Daoy (cell line): ENCODE measurements at regions not wholly inside any gene's neighbourhood (a gene's known extent, or its start where the extent isn't known, plus 50 kb on each side); places are given as distances from the start of the nearest gene placed in this dataset.
"Not testable (repeated sequence)": the region's sequence is repeated elsewhere in the genome, so short reads cannot be mapped to it uniquely, and the experiment has no call there.

Experiments used
- DNase-seq: peaks from one replicate; pipeline ENCODE4 v3.0.0-alpha.2; 2015; ENCODE audit warnings: low read depth

GRCh38 chr3:107133891-107134290 lies 243.3 kb upstream of the CCDC54 start:
- no peak for DNase-seq

- no peak for DNase-seq
These were observed 235.1 kb upstream of the CCDC54 start for GRCh38 chr3:107142171-107142570.

- no peak for DNase-seq
These were observed 234.3 kb upstream of the CCDC54 start for GRCh38 chr3:107142786-107143575.

GRCh38 chr3:107150675-107151074 lies 226.6 kb upstream of the CCDC54 start:
- DNase-seq, result no peak

- no peak for DNase-seq
These were observed 223.3 kb upstream of the CCDC54 start for GRCh38 chr3:107153981-107154380.

GRCh38 chr3:107172411-107172810 lies 204.8 kb upstream of the CCDC54 start:
- no peak for DNase-seq

- DNase-seq, result no peak
These were observed 192.9 kb upstream of the CCDC54 start for GRCh38 chr3:107184375-107184774.

GRCh38 chr3:107188262-107188661 lies 189.0 kb upstream of the CCDC54 start:
- DNase-seq, result no peak

GRCh38 chr3:107189158-107189791 lies 188.0 kb upstream of the CCDC54 start:
- DNase-seq, result no peak

- no peak for DNase-seq
These were observed 184.1 kb upstream of the CCDC54 start for GRCh38 chr3:107193116-107193515.

- DNase-seq, result no peak
These were observed 178.6 kb upstream of the CCDC54 start for GRCh38 chr3:107198581-107199181.

- no peak for DNase-seq
These were observed 176.1 kb upstream of the CCDC54 start for GRCh38 chr3:107201146-107201545.

- not testable (repeated sequence) for DNase-seq
These were observed 174.4 kb upstream of the CCDC54 start for GRCh38 chr3:107202885-107203284.

GRCh38 chr3:107204121-107204520 lies 173.1 kb upstream of the CCDC54 start:
- DNase-seq, result no peak

GRCh38 chr3:107205358-107205757 lies 171.9 kb upstream of the CCDC54 start:
- no peak for DNase-seq

- peak; percentile 65 for DNase-seq
These were observed 171.1 kb upstream of the CCDC54 start for GRCh38 chr3:107206141-107206540.

GRCh38 chr3:107206945-107207344 lies 170.3 kb upstream of the CCDC54 start:
- no peak for DNase-seq

GRCh38 chr3:107208100-107208499 lies 169.1 kb upstream of the CCDC54 start:
- peak; percentile 92 for DNase-seq

- DNase-seq, result no peak
These were observed 168.4 kb upstream of the CCDC54 start for GRCh38 chr3:107208796-107209195.

- no peak for DNase-seq
These were observed 167.8 kb upstream of the CCDC54 start for GRCh38 chr3:107209302-107209990.

- no peak for DNase-seq
These were observed 165.6 kb upstream of the CCDC54 start for GRCh38 chr3:107211608-107212007.

- DNase-seq, result no peak
These were observed 164.6 kb upstream of the CCDC54 start for GRCh38 chr3:107212618-107213017.
